ENCODE measurements at regions not wholly inside any gene's neighbourhood (a gene's known extent, or its start where the extent isn't known, plus 50 kb on each side); places are given as distances from the start of the nearest gene placed in this dataset.
A peak's percentile ranks its signal among the peaks of the same experiment; 100 is the strongest.

DNA sequence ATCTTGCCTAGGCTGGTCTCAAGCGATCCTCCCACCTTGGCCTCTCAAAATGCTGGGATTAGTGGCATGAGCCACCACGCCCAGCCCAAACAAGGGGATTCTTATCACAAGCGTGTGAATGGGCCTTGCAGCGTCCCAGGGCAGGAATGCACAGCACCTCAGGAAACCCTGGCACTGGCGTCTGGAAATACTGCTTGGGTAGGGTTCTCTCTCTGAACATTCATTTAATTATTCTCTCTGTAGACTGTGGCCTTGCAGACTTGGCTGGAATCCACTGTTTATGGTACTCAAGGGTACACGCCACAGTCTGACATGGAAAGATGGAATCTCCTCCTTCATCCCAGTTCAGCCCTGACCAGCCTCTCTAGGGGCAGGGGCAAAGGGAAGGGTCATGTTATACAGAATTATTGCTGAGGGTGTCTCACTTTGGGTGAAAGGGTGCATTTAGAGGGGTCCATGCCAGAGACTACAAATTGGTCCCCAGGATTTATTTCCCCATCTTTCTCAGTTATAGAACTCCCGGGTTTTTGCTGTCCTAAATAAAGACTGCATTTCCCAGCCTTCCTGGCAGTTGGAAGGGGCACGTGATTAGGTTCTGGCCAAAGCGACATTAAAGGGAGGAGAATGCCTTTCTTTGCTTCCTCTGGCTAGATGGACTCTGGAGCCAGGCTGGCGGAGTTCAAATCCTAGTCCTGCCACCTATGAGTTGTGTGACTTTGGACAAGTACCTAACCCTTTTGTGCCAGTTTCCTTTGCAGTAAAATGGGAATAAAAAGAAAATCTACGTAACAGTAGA lies 147.2 kb upstream of the HAAO start:
- ChIA-PET POLR2A (no interaction called here), CTCF (interaction anchor here (1.3 to 1.4 kb wide), 2 partner anchors 10 to 22 kb away, joined by 3 read pairs; no protein-coding TSS in a partner anchor)
- TF ChIP-seq JUN (IDR thresholded peaks at IDR 0.05; ENCODE audit: borderline replicate concordance, insufficient read depth, insufficient read length, low read depth) (no peak), FOS (IDR thresholded peaks at IDR 0.05; ENCODE audit: borderline replicate concordance, insufficient read depth, low read length) (no peak), POLR2AphosphoS5 (IDR thresholded peaks at IDR 0.05; ENCODE audit: insufficient read depth, low read depth, low read length) (no peak), MYC (IDR thresholded peaks at IDR 0.05; ENCODE audit: low read depth, low read length) (no peak), POLR2A (IDR thresholded peaks at IDR 0.05; ENCODE audit: low read depth, low read length) (no peak), GATA2 (IDR thresholded peaks at IDR 0.05; ENCODE audit: insufficient read depth, insufficient read length, low read depth, low read length) (no peak), EZH2 (IDR thresholded peaks at IDR 0.05; ENCODE audit: borderline replicate concordance, low read depth, low read length, severe bottlenecking) (no peak)
- TF ChIP-seq, protein P1, sequence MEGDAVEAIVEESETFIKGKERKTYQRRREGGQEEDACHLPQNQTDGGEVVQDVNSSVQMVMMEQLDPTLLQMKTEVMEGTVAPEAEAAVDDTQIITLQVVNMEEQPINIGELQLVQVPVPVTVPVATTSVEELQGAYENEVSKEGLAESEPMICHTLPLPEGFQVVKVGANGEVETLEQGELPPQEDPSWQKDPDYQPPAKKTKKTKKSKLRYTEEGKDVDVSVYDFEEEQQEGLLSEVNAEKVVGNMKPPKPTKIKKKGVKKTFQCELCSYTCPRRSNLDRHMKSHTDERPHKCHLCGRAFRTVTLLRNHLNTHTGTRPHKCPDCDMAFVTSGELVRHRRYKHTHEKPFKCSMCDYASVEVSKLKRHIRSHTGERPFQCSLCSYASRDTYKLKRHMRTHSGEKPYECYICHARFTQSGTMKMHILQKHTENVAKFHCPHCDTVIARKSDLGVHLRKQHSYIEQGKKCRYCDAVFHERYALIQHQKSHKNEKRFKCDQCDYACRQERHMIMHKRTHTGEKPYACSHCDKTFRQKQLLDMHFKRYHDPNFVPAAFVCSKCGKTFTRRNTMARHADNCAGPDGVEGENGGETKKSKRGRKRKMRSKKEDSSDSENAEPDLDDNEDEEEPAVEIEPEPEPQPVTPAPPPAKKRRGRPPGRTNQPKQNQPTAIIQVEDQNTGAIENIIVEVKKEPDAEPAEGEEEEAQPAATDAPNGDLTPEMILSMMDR (IDR thresholded peaks at IDR 0.05; ENCODE audit: extremely low read depth in 1 of 2, insufficient read depth in 1 of 2, low read depth in 1 of 2, low read length in 2 of 2) = no peak
- TF ChIP-seq, protein P2, sequence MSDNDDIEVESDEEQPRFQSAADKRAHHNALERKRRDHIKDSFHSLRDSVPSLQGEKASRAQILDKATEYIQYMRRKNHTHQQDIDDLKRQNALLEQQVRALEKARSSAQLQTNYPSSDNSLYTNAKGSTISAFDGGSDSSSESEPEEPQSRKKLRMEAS (IDR thresholded peaks at IDR 0.05; ENCODE audit: insufficient read depth, insufficient read length) = no peak
- no peak overlapping the region for H3K9ac ChIP-seq (replicated peaks; ENCODE audit: extremely low read depth, insufficient read depth, low read length)
- no peak overlapping the region for H3K4me2 ChIP-seq (ENCODE audit: insufficient read depth, low read length)
- FAIRE-seq (peak; percentile 37), DNase-seq (ENCODE audit: low read depth, low spot score) (peak; percentile 35)
- dilution Hi-C loops (cut with MboI; ENCODE audit: extremely low pct_ligation_motif_present, low sequenced_read_pairs) = no loop called here
- intact Hi-C loops (cut with micrococcal nuclease) = no loop called here
- H3K9me1 ChIP-seq (replicated peaks; ENCODE audit: control insufficient read depth, extremely low read depth, insufficient read depth, low read length) = no peaks in the 10 kb centered on the region
- H3K4me1 ChIP-seq (ENCODE audit: control insufficient read depth, extremely low read depth, insufficient read depth, low read length) = no peaks in the 10 kb centered on the region
- H3K36me3 ChIP-seq (ENCODE audit: control insufficient read depth in 2 of 2, extremely low read depth in 1 of 2, insufficient read depth in 2 of 2, low read length in 2 of 2) = no peaks in the 10 kb centered on the region
- BruUV-seq (replicated peaks) = no TSS peak
- no peaks in the 10 kb centered on the region for H3K27me3 ChIP-seq (ENCODE audit: control insufficient read depth in 2 of 2, insufficient read depth in 2 of 2, low read length in 2 of 2)
- no peaks in the 10 kb centered on the region for H3K9me3 ChIP-seq (replicated peaks; ENCODE audit: control insufficient read depth, insufficient read depth, low read length)
- no peaks in the 10 kb centered on the region for H4K20me1 ChIP-seq (replicated peaks; ENCODE audit: control insufficient read depth, extremely low read depth, insufficient read depth, low read length)
- no peak overlapping the region for H3K4me3 ChIP-seq (replicated peaks in 1 of 3; ENCODE audit: insufficient read depth in 1 of 3, low read depth in 1 of 3, low read length in 3 of 3)
- H2AFZ ChIP-seq (ENCODE audit: low read depth, low read length) = no peak overlapping the region
- H3K27ac ChIP-seq (ENCODE audit: insufficient read depth, low read depth, low read length) = no peak overlapping the region
- H3K79me2 ChIP-seq (ENCODE audit: control insufficient read depth, insufficient read depth, low read length) = no peaks in the 10 kb centered on the region

All from endothelial cell of umbilical vein (primary cell).